CD4-positive, CD25-positive, alpha-beta regulatory T cell (primary cell): ENCODE measurements at regions not wholly inside any gene's neighbourhood (a gene's known extent, or its start where the extent isn't known, plus 50 kb on each side); places are given as distances from the start of the nearest gene placed in this dataset.

ENCODE experiments used
- ATAC-seq, 2 donors: fragments of 150-1000 bp; cut with Tn5 transposase; one replicate each; pipeline ENCODE4 v1.10.0; 2021; ENCODE audit warnings: low read depth in 2 of 2, moderate number of reproducible peaks in 2 of 2, moderate library complexity in 1 of 2
- DNase-seq, 3 donors: peaks; one replicate each; pipeline versions ENCODE4 v3.0.0 to v3.0.0-alpha.2; 2012 to 2022; ENCODE audit warnings: mixed read lengths in 1 of 3
- H3K27ac ChIP-seq: one replicate; pipeline ENCODE4 v1.7.0; 2013; ENCODE audit warnings: mild to moderate bottlenecking, low read length; ENCODE audit not compliant: insufficient read depth, poor library complexity, severe bottlenecking
- H3K27me3 ChIP-seq: one replicate; pipeline ENCODE4 v1.7.0; 2013; ENCODE audit warnings: low read length; ENCODE audit not compliant: control insufficient read depth, insufficient read depth
- H3K36me3 ChIP-seq: one replicate; pipeline ENCODE4 v1.7.0; 2013; ENCODE audit warnings: mild to moderate bottlenecking, low read length, moderate library complexity; ENCODE audit not compliant: control insufficient read depth, insufficient read depth
- H3K4me1 ChIP-seq: 2 replicates; pipeline ENCODE4 v1.7.0; 2013; ENCODE audit warnings: mild to moderate bottlenecking, low read length; ENCODE audit not compliant: insufficient read depth, control insufficient read depth, poor library complexity, severe bottlenecking
- H3K4me3 ChIP-seq: one replicate; pipeline ENCODE4 v1.7.0; 2013; ENCODE audit warnings: low read depth, mild to moderate bottlenecking, low read length, moderate library complexity
- H3K9me3 ChIP-seq, 2 experiments: 1 replicate in 1 of 2; 2 replicates in 1 of 2; pipeline ENCODE4 v1.7.0; 2013; ENCODE audit warnings: low read length in 2 of 2, mild to moderate bottlenecking in 1 of 2, moderate library complexity in 1 of 2; ENCODE audit not compliant: control insufficient read depth in 2 of 2
- H3K27ac Mint-ChIP-seq, 3 donors: one replicate each; pipeline ENCODE4 v1.8.0; 2020 to 2022; ENCODE audit warnings: mild to moderate bottlenecking in 3 of 3, mixed read lengths in 3 of 3, moderate library complexity in 2 of 3
- H3K27me3 Mint-ChIP-seq: one replicate; pipeline ENCODE4 v1.8.0; 2022; ENCODE audit warnings: mild to moderate bottlenecking, mixed read lengths
- H3K36me3 Mint-ChIP-seq: one replicate; pipeline ENCODE4 v1.8.0; 2020; ENCODE audit warnings: mixed read lengths
- H3K4me1 Mint-ChIP-seq, 4 donors: one replicate each; pipeline ENCODE4 v1.8.0; 2020 to 2022; ENCODE audit warnings: mixed read lengths in 4 of 4, mild to moderate bottlenecking in 1 of 4
- H3K4me3 Mint-ChIP-seq, 4 donors: one replicate each; pipeline ENCODE4 v1.8.0; 2020 to 2022; ENCODE audit warnings: mild to moderate bottlenecking in 4 of 4, mixed read lengths in 4 of 4, moderate library complexity in 3 of 4
- H3K9me3 Mint-ChIP-seq, 7 donors: one replicate each; pipeline ENCODE4 v1.8.0; 2020 to 2022; ENCODE audit warnings: mixed read lengths in 7 of 7, mild to moderate bottlenecking in 3 of 7, moderate library complexity in 2 of 7

GRCh38 chr6:3661390-3661789, 90.1 kb downstream of the PXDC1 start:
- Histone ChIP-seq H3K27ac (no peak overlapping the region), H3K36me3 (no peaks in the 10 kb centered on the region), H3K4me1 (no peaks in the 10 kb centered on the region), H3K9me3 (no peaks in the 10 kb centered on the region), H3K4me3 (no peak overlapping the region), H3K27me3 (no peaks in the 10 kb centered on the region)
- H3K36me3 Mint-ChIP-seq = no peaks in the 10 kb centered on the region
- ATAC-seq = no peak
- DNase-seq = no peak
- H3K4me3 Mint-ChIP-seq = no peak overlapping the region
- H3K27me3 Mint-ChIP-seq = peaks cover 11% of the 10 kb centered on the region
- no peaks in the 10 kb centered on the region for H3K4me1 Mint-ChIP-seq
- no peak overlapping the region for H3K27ac Mint-ChIP-seq
- no peaks in the 10 kb centered on the region for H3K9me3 Mint-ChIP-seq

GRCh38 chr6:3660473-3660872, 91.0 kb downstream of the PXDC1 start:
- H3K36me3 ChIP-seq = no peaks in the 10 kb centered on the region
- Mint-ChIP-seq H3K27me3 (peaks cover 18% of the 10 kb centered on the region), H3K36me3 (no peaks in the 10 kb centered on the region), H3K9me3 (no peaks in the 10 kb centered on the region), H3K4me1 (no peaks in the 10 kb centered on the region), H3K4me3 (no peak overlapping the region), H3K27ac (no peak overlapping the region)
- no peak overlapping the region for H3K27ac ChIP-seq
- H3K4me1 ChIP-seq = no peaks in the 10 kb centered on the region
- no peak overlapping the region for H3K4me3 ChIP-seq
- H3K9me3 ChIP-seq = no peaks in the 10 kb centered on the region
- no peak for DNase-seq
- ATAC-seq = no peak
- no peaks in the 10 kb centered on the region for H3K27me3 ChIP-seq

GRCh38 chr6:3659748-3660147, 91.8 kb downstream of the PXDC1 start:
- no peak for DNase-seq
- Mint-ChIP-seq H3K9me3 (no peaks in the 10 kb centered on the region), H3K4me3 (no peak overlapping the region), H3K27ac (no peak overlapping the region), H3K4me1 (no peaks in the 10 kb centered on the region), H3K36me3 (no peaks in the 10 kb centered on the region), H3K27me3 (peaks cover 18% of the 10 kb centered on the region)
- Histone ChIP-seq H3K4me1 (no peaks in the 10 kb centered on the region), H3K27me3 (no peaks in the 10 kb centered on the region), H3K9me3 (no peaks in the 10 kb centered on the region), H3K4me3 (no peak overlapping the region), H3K27ac (no peak overlapping the region), H3K36me3 (no peaks in the 10 kb centered on the region)
- no peak for ATAC-seq

GRCh38 chr6:3656076-3656475, 95.4 kb downstream of the PXDC1 start:
- Mint-ChIP-seq H3K4me1 (no peaks in the 10 kb centered on the region), H3K27ac (no peak overlapping the region), H3K27me3 (peaks cover 11% of the 10 kb centered on the region), H3K9me3 (no peaks in the 10 kb centered on the region), H3K4me3 (no peak overlapping the region), H3K36me3 (no peaks in the 10 kb centered on the region)
- Histone ChIP-seq H3K27ac (no peak overlapping the region), H3K9me3 (no peaks in the 10 kb centered on the region), H3K27me3 (no peaks in the 10 kb centered on the region), H3K36me3 (no peaks in the 10 kb centered on the region), H3K4me3 (no peak overlapping the region), H3K4me1 (no peaks in the 10 kb centered on the region)
- ATAC-seq = no peak
- no peak for DNase-seq

GRCh38 chr6:3654898-3655297, 96.6 kb downstream of the PXDC1 start:
- H3K36me3 Mint-ChIP-seq = no peaks in the 10 kb centered on the region

GRCh38 chr6:3654436-3654835, 97.1 kb downstream of the PXDC1 start:
- Histone ChIP-seq H3K4me3 (no peak overlapping the region), H3K4me1 (no peaks in the 10 kb centered on the region), H3K27ac (no peak overlapping the region), H3K36me3 (no peaks in the 10 kb centered on the region), H3K9me3 (no peaks in the 10 kb centered on the region), H3K27me3 (no peaks in the 10 kb centered on the region)
- Mint-ChIP-seq H3K27ac (no peak overlapping the region), H3K4me1 (no peaks in the 10 kb centered on the region), H3K36me3 (no peaks in the 10 kb centered on the region), H3K9me3 (no peaks in the 10 kb centered on the region), H3K27me3 (peaks cover 16% of the 10 kb centered on the region), H3K4me3 (no peak overlapping the region)
- DNase-seq (no peak), ATAC-seq (no peak)

More at GRCh38 chr6:3654898-3655297, 96.6 kb downstream of the PXDC1 start:
- H3K9me3 ChIP-seq = no peaks in the 10 kb centered on the region
- Mint-ChIP-seq H3K4me3 (no peak overlapping the region), H3K27ac (no peak overlapping the region), H3K9me3 (no peaks in the 10 kb centered on the region), H3K27me3 (peaks cover 12% of the 10 kb centered on the region), H3K4me1 (no peaks in the 10 kb centered on the region)
- H3K27me3 ChIP-seq = no peaks in the 10 kb centered on the region
- no peak overlapping the region for H3K27ac ChIP-seq
- ATAC-seq = no peak
- H3K4me1 ChIP-seq = no peaks in the 10 kb centered on the region
- H3K36me3 ChIP-seq = no peaks in the 10 kb centered on the region
- DNase-seq = no peak
- no peak overlapping the region for H3K4me3 ChIP-seq

- Histone ChIP-seq H3K9me3 (no peaks in the 10 kb centered on the region), H3K4me1 (no peaks in the 10 kb centered on the region), H3K27me3 (no peaks in the 10 kb centered on the region), H3K27ac (no peak overlapping the region), H3K4me3 (no peak overlapping the region), H3K36me3 (no peaks in the 10 kb centered on the region)
- H3K9me3 Mint-ChIP-seq = no peaks in the 10 kb centered on the region
- DNase-seq = no peak
- no peaks in the 10 kb centered on the region for H3K36me3 Mint-ChIP-seq
- H3K4me3 Mint-ChIP-seq = no peak overlapping the region
- no peak for ATAC-seq
- peaks cover 16% of the 10 kb centered on the region for H3K27me3 Mint-ChIP-seq
- H3K27ac Mint-ChIP-seq = no peak overlapping the region
- no peaks in the 10 kb centered on the region for H3K4me1 Mint-ChIP-seq
Measured at GRCh38 chr6:3653528-3654070, 97.9 kb downstream of the PXDC1 start.

GRCh38 chr6:3651698-3652229, 99.7 kb downstream of the PXDC1 start:
- Mint-ChIP-seq H3K27me3 (peaks cover 12% of the 10 kb centered on the region), H3K4me3 (no peak overlapping the region), H3K36me3 (no peaks in the 10 kb centered on the region), H3K27ac (no peak overlapping the region), H3K9me3 (peaks cover 0 to 1% (median 0%) of the 10 kb centered on the region in 7 donors), H3K4me1 (no peaks in the 10 kb centered on the region)
- Histone ChIP-seq H3K4me1 (no peaks in the 10 kb centered on the region), H3K27me3 (no peaks in the 10 kb centered on the region), H3K36me3 (no peaks in the 10 kb centered on the region), H3K9me3 (no peaks in the 10 kb centered on the region), H3K4me3 (no peak overlapping the region), H3K27ac (no peak overlapping the region)
- ATAC-seq = no peak
- DNase-seq = no peak
